Coronary artery (tissue), 2 donors: ENCODE measurements at regions not wholly inside any gene's neighbourhood (a gene's known extent, or its start where the extent isn't known, plus 50 kb on each side); places are given as distances from the start of the nearest gene placed in this dataset.
A peak's percentile ranks its signal among the peaks of the same experiment; 100 is the strongest.
"Not testable (repeated sequence)": the region's sequence is repeated elsewhere in the genome, so short reads cannot be mapped to it uniquely, and the experiment has no call there.

Source experiments
- DNase-seq: peaks from one replicate; pipeline ENCODE4 v3.0.0-alpha.2; 2017; ENCODE audit warnings: low spot score
- H3K27ac ChIP-seq, 2 donors: fragments of 200-600 bp; sonication (generic); one replicate each; pipeline ENCODE4 v1.5.1; 2016 to 2019
- H3K4me3 ChIP-seq: fragments of 200-600 bp; sonication (generic); 2 replicates; pipeline ENCODE4 v1.5.1; 2016; ENCODE audit warnings: mild to moderate bottlenecking, moderate library complexity
- TF ChIP-seq, protein P1 (sequence below): fragments of 200-600 bp; sonication (generic); IDR thresholded peaks from one replicate; pipeline ENCODE4 v1.5.1; 2019; ENCODE audit warnings: antibody characterized with exemption

DNA sequence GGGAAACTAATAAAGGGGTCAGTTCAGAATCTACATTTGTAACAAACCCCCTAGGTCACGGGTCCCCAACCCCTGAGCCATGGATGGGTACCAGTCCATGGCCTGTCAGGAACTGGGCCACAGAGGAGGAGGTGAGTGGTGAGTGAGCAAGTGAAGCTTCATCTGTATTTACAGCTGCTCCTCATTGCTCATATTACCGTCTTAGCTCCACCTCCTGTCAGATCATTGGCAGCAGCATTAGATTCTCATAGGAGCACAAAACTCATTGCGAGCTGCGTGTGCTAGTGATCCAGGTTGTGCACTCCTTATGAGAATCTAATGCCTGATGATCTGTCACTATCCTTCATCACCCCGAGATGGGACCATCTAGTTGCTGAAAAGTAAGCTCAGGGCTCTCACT lies 88.4 kb upstream of the MPP7 start:
- TF ChIP-seq, protein P1, sequence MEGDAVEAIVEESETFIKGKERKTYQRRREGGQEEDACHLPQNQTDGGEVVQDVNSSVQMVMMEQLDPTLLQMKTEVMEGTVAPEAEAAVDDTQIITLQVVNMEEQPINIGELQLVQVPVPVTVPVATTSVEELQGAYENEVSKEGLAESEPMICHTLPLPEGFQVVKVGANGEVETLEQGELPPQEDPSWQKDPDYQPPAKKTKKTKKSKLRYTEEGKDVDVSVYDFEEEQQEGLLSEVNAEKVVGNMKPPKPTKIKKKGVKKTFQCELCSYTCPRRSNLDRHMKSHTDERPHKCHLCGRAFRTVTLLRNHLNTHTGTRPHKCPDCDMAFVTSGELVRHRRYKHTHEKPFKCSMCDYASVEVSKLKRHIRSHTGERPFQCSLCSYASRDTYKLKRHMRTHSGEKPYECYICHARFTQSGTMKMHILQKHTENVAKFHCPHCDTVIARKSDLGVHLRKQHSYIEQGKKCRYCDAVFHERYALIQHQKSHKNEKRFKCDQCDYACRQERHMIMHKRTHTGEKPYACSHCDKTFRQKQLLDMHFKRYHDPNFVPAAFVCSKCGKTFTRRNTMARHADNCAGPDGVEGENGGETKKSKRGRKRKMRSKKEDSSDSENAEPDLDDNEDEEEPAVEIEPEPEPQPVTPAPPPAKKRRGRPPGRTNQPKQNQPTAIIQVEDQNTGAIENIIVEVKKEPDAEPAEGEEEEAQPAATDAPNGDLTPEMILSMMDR: no peak
- no peak overlapping the region for H3K27ac ChIP-seq

DNA sequence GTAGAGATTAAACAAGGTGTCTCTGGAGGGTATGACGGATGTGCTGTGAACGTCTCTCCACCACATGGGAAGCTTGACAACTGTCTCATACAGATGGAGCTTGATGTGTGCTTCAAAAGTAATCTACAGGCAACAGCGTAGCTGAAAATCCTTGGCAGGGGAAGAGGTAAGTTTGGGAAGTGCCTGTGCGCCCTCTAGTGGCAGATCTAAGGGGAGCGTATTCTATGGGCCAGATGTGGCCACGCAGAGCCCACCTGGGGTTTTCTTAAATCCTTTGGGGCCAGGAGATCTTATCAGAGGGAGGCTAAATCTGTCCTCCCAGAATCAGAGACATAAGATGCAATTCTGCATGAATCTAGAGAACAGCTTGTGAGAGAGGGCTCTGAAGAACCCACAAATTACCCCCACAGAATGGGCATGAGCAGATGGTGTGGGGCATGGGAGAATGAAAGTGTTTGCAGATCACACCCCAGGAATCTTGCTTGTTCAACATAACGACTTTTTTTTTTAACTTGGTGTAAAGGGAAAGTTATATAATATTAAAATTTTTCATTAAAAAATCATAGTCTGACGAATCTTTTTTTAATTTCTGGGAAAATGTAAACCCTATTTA lies 91.2 kb upstream of the MPP7 start:
- H3K27ac ChIP-seq: no peak overlapping the region
- TF ChIP-seq, protein P1: peak; percentile 94
- no peak for DNase-seq
- H3K4me3 ChIP-seq: no peak overlapping the region

More for the DNA sequence above, 88.4 kb upstream of the MPP7 start:
- DNase-seq: no peak
- H3K4me3 ChIP-seq: no peak overlapping the region

DNA sequence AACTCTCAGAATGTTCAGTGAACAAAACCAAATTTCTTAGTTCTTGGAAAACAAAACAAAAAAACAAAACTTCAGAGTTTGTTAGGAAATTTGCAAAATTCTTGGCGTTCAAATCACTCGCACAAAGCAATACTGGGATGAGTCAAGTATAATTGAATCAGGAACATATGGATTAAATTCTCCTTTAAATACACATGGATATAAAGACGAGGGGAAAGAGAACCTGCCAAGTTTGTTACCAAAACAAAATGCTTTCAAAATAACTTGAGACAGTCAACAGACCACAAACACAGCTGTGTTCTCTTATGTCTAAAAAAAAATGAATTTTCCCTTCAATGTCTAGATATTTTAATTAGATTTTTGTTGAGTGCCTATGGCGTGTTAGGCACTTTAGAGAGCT lies 93.5 kb upstream of the MPP7 start:
- no peak overlapping the region for H3K4me3 ChIP-seq
- H3K27ac ChIP-seq: no peak overlapping the region
- no peak for DNase-seq
- TF ChIP-seq, protein P1: no peak

DNA sequence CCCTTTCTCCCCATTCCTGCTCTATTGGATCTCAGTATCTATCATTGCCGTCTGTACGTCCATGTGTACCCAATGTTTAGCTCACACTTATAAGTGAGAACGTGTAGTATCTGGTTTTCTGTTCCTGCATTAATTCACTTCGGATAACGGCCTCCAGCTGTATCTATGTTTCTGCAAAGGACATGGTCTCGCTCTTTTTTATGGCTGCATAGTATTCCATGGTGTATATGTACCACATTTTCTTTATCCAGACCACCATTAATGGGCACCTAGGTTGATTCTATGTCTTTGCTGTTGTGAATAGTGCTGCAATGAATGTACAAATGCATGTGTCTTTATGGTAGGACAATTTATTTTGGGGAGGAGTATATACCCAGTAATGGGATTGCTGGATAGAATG lies 94.4 kb upstream of the MPP7 start:
- Histone ChIP-seq H3K4me3 (no peak overlapping the region), H3K27ac (no peak overlapping the region)
- TF ChIP-seq, protein P1: no peak
- DNase-seq: no peak

DNA sequence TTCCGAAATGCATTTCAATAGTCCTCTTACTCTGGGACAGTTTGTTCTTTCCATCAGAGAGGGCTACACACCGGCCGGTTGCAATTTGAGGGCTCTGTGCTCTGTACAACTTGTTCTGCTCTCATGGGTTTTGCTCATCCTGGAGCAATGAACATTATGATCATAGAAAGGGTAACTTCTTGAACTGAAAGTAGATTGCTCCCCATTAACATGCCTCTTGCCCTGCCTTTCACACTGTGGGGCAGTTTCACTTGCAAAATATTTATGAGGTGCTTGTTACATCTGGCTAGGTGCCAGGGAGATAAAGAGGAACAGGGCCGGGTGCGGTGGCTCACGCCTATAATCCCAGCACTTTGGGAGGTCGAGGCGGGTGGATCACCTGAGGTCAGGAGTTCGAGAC lies 97.3 kb upstream of the MPP7 start:
- DNase-seq: no peak
- TF ChIP-seq, protein P1: no peak
- H3K27ac ChIP-seq: no peak overlapping the region
- H3K4me3 ChIP-seq: no peak overlapping the region

DNA sequence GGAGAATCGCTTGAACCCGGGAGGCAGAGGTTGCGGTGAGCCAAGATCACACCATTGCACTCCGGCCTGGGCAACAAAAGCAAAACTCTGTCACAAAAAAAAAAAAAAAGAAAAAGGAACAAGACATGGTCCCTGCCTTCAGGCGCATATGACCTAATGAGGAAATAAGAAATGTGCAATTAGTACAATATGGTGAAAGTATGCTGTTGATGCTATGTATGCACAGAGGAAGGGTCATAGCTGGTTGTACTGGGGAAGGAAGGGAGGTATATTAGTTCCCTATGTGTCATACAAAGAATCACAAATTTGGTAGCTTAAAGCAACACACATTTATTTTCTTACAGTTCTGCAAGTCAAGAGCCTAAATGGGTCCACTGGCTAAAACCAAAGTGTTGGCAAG lies 97.8 kb upstream of the MPP7 start:
- Histone ChIP-seq H3K27ac (no peak overlapping the region), H3K4me3 (no peak overlapping the region)
- TF ChIP-seq, protein P1: no peak
- no peak for DNase-seq

DNA sequence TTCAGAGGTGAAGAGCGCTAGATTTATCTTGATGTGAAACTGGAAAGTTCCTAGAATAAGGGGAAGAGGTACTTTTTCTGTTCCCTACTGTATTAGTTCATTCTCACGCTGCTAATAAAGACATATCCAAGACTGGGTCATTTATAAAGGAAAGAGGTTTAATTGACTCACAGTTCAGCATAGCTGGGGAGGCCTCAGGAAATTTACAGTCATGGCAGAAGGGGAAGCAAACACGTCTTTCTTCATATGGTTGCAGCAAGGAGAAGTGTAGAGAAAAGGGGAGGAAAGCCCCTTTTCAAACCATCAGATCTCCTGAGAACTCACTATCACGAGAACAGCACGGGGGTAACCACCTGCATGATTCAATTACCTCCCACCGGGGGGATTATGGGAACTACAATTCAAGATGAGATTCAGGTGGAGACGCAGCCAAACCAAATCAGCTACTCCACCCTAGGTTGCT lies 99.8 kb upstream of the MPP7 start:
- H3K4me3 ChIP-seq, H3K27ac ChIP-seq, DNase-seq: not testable (repeated sequence)
